ENCODE measurements at regions not wholly inside any gene's neighbourhood (a gene's known extent, or its start where the extent isn't known, plus 50 kb on each side); places are given as distances from the start of the nearest gene placed in this dataset.

DNA sequence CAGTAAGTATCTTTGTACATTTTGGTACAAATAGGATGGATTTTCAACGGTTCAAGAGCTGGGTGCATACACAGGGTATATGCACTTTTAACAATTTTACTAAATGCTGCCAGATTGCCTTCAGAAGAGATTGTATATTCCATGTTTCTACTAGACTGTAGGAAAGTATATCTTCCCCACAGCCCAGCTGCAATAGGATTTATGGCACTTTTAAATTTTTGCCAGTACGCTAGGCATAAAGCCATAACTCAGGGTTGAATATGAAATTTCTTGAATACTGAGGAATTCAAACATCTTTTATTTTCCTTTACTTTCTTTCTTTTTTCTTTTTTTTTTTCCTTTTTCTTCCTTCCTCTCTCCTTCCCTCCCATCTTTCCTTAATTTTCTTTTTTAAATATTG, 78.7 kb upstream of the SULF2 start:
- TF ChIP-seq CTCF (IDR thresholded peaks at IDR 0.05) (no peak), POLR2A (IDR thresholded peaks at IDR 0.05) (no peak)
